ENCODE measurements at regions not wholly inside any gene's neighbourhood (a gene's known extent, or its start where the extent isn't known, plus 50 kb on each side); places are given as distances from the start of the nearest gene placed in this dataset.
"Not testable (repeated sequence)": the region's sequence is repeated elsewhere in the genome, so short reads cannot be mapped to it uniquely, and the experiment has no call there.

DNA sequence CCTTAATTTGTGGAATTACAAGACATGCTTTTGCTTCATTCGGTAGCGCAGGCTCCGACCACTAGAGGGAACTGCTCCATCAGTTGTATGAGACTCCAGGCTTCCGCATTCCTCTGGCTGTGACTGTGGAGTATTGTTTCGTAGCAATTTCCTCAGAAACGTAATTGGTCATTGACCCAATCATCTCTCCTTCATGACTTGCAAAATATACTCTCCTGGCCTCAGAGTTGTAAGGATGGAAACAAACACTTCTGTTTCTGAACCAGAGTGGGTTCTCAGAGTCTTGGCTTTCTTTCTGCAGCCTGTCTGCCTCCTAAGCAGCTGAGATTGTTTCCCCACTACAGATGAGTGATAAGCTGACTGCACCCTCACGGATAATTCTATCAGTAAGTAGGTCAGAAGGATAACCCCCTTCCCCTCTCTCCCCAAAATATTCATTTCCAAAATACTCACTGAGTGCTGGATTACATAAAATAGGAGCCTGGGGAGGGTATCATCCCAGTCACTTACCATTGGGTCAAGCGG is 146.8 kb upstream of the ZC3H12C start:
- peak; percentile 95 for DNase-seq

DNA sequence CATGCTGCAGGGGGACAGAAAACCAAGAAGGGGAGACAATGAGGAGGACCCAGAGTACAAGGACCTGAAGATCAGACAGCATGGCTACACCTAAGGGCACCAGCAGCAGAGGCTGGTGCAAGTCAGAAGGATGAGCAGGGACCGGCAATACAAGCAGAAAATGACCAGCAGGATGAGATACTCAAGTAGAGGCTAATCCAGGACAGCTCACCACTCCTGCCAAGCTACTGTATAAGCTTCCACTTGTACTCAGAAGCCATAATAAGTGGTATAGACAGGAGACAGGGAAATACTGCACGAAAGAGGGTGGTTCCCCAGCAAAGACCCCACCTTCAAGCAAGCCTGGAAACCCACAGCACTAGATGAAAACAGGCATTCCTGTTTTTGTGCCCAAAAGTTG is 138.7 kb upstream of the ZC3H12C start:
- no peak for DNase-seq

DNA sequence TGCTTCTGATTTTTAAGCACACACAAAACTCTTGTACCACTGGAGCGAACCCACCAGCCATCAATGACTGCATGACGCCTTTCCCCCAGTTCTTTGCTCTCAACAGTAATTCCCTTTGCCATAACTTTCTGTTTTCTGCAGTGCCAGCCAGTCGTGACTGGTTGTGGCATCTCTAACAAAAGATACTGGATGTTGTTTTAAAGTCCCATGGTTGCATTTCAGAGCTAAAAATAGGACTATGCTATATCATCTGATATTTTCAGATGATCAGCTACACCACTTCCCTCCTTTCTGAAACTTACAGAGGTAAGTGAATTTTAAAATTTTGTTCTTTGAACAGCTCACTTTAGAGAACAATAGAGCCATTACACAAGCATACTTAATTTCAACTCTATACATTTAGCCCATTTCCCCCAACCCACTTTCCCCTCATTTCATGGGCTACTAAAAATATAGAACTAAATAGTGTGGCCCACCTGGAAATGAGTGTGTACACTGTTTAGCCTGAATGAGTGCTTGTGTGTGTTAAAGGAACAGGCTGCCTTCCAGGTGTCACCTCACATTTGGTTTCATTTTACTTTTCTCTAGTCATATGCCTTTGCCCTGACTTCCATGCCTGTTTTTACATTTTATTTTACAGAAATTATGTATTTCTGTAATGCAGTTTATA is 136.9 kb upstream of the ZC3H12C start:
- no peak for DNase-seq

DNA sequence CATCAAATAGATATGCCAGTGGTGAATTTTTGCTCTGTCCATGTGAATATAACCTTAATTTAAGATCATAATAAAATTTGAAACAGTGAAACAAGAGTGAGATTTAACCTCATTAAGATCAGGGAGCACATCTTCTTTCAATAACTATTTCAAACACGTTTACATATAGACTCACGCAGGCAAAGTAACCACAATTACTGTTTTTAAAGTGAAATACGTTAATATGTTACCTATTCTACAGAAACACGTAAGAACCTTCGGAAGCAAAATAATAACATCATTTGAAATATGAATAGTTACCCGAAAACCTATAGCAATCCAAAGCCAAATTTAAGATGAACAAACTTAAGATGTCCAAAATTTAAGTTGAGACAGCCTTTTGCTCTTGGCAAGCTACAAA is 136.2 kb upstream of the ZC3H12C start:
- DNase-seq: no peak

DNA sequence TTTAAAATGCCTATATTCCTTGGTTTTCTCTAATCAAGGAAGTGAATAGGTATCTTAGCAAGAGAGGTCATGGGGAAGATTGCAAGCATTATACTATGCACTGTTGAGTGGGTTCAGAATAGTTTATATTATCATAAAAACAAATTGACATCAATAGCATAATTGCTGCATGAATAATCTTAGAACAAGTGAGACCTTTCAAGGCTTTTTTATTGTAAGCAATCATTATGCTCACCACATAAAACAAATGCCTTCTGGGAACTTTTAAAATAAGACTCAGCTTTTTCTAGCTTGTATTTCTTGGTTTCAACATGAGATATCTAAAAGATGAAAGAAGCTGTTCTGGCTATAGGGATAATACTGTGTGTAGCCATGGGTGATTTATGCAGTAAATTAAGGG is 135.6 kb upstream of the ZC3H12C start:
- DNase-seq: no peak

DNA sequence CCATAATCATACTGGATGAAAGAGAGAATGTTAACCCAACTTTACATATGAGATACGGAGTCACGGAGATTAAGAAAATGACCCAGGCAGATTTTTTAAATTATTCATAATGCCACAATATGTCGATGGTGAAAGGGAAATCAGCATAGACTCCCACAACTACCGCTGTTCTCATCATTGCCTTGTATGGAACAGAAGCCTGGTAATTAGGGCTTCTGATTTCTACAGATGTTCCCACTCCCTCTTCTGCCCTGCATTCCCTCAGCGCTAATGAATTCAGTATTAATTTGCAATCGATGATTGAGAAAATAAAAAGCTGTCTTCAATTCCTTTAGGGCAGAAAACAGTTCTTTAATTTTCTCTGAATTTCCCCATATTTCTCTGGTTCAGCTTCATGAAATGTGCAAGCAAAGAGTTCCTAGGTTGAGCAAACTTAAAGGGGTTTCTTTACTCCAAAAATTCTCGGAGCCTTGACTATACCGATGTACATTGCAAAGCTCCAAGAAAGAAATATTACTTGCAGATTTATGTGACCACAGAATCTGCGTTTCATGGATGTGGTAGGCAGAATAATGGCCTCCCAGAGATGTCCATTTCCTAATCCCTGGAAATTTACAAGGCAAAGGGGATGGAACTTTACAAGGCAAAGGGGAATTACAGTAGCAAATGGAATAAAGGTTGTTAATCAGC is 134.9 kb upstream of the ZC3H12C start:
- no peak for DNase-seq

DNA sequence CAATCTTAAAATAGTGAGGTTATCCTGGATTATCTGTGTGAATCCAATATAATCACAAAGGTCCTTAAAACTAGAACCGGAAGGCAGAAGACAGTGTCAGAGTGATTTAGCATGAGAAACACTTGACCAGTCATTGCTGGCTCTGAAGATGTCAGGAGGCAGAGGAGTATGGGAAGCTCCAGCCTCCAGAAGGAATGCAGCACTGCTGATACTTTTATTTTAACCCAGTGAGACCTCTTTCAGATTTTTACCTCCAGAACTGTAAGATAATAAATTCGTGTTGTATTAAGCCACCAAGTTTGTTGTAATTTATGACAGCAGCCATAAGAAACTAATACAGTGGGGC is 134.4 kb upstream of the ZC3H12C start:
- no peak for DNase-seq

DNA sequence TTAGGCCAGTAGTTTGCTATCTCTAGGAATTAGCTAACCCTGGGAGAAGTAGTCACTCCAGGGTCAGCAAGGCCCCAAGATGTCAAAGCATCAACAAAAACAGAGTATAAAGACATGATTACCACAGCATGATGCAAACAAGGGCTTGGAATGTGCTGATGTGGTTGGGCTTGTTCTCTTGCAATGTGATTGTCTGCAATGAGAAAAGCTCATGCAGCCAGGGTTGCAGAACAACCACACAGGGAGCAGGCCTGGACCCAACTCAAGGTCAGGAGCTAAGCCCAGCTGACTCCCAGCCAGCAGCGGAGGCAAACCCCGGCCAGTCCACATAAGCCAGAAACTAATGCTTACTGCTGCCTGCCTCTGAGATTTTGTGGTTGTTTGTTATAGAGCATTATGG is 132.4 kb upstream of the ZC3H12C start:
- DNase-seq: no peak

DNA sequence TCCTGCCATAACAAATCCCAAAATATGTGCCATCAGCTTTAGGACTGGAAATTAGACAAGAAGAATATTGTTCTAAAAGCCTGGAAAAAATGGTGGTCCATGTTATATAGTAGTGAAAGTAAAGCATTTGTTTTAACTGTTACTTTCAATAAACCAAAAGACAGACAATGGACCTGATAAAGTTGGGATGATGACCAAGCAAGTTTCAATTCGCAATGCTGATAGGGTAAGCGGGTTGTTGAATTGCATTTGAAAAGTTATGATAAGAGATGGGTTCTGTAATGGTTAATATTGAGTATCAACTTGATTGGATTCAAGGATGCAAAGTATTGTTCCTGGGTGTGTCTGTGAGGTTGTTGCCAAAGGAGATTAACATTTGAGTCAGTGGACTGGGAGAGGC is 131.9 kb upstream of the ZC3H12C start:
- no peak for DNase-seq

DNA sequence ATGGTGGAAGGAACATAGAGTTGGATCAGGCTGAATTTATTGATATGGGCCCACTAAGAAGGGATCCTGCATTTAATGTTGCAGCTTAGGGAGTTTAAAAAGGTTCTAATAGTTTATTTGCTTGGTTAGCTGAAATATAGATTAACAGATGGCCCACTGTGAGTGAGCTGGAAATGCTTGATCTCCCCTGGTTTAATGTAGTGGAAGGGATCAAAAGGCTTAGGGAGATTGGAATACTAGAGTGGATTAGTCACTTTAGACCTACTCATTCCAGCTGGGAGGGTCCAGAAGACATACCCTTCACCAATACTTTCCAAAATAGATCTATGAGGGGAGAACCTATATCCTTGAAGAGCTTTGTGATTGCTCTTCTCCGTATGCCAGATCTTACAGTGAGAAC is 130.1 kb upstream of the ZC3H12C start:
- no peak for DNase-seq

DNA sequence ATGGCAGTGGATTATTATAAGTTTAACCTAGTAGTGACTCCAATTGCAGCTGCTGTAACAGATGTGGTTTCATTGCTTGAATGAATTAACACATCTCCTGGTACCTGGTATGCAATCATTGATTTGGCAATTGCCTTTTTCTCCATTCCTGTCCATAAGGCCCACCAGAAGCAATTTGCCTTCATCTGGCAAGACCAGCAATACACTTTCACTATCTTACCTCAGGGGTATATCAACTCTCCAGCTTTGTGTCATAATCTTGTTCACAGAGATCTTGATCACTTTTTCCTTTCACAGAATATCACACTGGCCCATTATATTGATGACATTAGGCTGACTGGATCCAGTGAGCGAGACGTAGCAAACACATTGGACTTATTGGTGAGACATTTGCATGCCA is 128.7 kb upstream of the ZC3H12C start:
- no peak for DNase-seq

DNA sequence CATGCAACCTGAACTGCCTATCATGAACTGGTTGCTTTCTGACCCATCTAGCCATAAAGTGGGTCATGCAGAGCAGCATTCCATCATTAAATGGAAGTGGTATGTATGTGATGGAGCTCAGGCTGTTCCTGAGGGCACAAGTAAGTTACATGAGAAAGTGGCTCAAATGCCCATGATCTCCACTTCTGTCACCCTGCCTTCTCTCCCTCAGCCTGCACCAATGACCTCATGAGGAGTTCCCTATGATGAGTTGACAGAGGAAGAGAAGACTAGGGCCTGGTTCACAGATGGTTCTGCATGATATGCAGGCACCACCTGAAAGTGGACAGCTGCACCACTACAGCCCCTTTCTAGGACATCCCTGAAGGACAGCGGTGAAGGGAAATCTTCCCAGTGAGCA is 127.7 kb upstream of the ZC3H12C start:
- DNase-seq: not testable (repeated sequence)

DNA sequence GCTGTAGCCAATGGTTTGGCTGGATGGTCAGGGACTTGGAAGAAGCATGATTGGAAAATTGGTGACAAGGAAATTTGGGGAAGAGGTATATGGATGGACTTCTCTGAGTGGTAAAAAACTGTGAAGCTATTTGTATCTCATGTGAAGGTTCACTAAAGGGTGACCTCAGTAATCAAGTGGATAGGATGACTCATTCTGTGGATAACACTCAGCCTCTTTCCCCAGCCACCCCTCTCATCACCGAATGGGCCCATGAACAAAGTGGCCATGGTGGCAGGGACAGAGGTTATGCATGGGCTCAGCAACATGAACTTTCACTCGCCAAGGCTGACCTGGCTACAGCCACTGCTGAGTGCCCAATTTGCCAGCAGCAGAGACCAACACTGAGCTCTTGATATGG is 127.3 kb upstream of the ZC3H12C start:
- DNase-seq: peak; percentile 63

DNA sequence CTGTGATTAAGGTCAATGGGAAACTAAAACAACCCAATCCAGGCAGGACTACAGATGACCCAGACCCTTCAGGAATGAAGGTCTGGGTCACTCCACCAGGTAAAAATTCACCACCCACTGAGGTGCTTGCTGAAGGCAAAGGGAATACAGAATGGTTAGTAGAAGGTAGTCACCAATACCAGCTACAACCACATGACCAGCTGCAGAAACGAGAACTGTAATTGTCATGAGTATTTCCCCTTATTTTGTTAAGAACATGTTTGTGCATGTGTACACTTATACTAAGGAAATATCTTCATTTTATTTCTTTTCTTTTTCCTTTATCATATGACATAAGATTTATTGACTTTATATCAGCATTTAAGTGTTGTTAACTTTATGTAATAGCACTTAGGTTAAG is 126.1 kb upstream of the ZC3H12C start:
- DNase-seq: peak; percentile 50

DNA sequence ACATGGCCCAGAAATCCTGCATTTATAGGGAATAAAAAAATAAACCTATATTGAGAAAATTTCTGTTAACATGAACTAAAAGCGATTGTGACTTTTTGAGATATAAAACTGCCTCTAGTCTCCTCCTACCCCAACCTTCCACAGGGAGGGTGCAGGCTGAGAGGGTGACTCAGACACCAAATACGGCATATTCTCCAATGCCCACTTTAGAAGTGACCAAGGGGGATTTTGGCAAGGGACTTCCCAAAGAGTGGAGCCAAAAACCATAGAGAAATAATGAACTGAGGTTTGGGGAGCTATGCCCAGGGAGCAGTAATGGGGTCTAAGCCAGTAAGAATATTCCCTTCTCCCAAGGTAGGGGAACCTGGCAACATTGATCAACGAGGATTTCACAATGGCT is 124.9 kb upstream of the ZC3H12C start:
- DNase-seq: peak; percentile 33

DNA sequence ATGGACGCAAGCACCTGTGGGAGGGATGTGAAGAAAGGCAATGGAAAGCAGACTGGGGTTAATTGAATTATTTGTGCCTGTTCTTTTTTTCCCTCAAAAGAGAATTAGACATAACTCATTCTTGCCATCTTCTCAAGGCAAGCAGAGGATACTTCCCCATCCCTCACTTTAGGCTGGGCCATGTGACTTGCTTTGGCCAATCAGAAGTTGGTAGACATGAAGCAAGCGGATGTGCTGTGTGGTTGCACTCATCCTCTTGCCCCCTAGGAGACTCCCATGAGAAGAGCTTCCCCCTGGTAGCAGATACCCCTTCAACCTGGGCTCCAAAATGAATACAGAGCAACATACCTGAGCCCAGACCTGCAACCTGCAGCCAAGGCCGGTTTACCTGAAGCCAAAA is 124.4 kb upstream of the ZC3H12C start:
- DNase-seq: no peak

DNA sequence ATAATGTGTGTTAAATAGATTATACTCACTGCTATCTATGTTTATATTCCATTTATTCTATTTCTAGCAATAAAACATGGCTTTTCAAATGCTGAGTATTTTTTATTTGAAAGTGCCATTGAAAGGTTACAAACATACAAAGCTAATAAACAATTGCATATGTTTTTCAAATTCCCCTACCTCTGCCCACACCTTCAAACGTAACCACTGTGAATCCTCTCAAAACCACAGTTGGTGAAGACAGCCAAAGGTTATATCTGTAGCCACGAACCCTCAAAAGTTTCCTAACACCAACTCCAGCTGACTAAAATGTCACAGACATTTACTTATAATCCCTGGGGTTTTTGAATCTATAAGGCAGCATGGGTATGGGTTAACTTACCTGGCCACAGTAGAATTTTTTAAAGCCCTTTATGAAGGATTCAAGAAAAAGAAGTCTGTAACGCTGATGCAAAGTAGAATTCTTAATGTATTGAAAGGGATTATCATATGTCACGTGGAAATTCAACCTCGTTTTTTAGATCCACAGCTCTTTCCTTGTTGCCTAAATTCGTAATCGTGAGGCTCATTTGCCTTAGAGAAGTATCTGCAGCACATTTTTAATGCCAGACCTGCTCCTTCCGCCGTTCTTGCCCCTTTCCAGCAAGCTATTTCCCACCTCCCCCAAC is 122.5 kb upstream of the ZC3H12C start:
- no peak for DNase-seq

DNA sequence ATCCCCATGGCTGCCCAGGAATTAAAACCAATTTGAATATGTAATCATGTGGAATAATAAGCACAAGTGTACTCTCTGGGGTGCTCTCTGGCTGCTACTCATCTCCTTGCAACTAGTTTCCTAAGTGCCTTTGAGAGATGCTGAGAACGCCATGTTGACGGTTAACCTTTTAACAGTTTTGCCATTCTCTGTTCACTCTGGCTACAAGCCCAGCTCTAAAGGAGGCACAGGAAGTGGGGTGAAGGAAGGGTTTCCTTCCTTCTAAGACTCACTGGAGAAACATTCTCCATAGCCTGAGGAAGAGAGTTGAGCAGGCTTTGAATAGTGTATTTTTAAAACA is 122.0 kb upstream of the ZC3H12C start:
- no peak for DNase-seq

DNA sequence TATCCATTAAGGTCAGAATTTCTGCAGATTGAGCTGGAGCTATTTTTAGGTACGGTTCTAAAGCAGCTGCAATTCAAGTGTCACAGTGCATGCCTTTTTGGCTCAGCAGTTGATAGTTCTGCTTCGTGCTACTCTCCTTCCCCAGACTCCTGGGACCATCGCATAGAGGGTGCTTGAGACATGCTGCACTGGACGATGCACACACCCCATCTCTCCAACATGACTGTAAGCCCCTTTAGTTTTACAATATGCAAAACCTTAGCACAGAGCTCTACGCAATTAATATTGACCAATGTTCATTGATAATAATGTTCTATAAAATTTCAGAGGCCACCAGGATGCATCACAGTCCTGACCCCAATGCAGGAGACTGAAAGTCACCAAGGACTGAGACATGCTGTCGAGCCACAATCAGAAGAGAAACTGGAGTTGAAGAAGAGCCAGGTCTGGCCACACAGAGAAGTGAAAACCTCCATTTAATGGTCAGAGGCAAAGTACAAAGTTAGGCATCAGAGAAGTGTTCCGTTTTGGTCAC is 120.9 kb upstream of the ZC3H12C start:
- DNase-seq: peak; percentile 50

DNA sequence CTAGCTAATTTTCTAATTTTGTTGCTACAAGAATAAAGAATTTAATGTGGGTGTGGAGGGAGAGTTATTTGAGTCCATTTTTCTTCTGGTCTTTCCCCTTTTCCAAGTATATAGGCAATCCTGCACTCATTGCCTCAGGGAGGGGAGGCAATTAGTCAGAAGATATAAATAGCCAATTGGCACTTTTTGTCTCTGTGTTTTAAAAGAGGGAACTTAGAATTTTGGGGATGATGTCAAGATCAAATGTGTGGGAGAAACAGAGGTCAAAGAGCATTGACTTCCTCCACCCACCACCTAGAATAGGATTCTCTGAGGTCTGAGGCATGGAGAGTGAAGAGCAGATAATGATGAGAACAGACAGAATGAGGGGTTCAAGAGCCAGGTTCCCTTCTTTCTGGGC is 120.3 kb upstream of the ZC3H12C start:
- peak; percentile 91 for DNase-seq

DNA sequence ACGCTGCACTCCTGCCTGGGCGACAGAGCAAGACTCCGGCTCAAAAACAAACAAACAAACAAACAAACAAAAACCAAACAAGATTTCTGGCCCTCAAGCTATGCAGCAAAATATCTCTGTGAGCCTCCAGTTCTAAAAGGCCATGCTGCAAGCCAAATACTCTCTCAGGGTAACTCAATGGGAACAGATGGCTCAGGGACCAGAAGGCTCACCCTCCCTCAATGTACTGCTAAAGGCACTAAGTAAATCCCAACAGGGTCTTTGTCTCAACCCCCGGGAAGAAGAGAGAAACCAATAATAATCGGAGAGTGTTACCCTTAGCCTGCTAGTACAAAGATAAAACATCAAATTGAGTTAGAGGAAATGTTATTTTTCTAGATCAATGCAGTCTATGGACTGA is 119.7 kb upstream of the ZC3H12C start:
- DNase-seq: no peak

DNA sequence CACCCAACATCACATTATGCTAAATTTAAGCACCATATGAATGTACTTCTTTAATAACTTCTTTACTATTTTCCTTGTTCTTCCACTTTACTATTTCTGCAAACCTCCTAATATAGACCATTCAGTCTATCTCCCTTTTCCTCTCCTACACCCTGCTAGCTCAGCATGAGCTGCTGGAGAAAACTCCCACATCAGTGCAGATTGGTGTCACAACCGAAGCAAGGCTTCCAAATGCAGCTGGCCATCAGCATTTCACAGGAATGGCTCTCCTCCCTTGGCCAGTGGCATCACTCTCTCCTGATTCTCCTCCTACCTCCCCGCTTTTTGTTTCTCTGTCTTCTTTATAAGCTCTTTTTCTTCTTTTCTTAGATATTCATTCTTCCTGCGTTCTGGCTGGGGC is 118.7 kb upstream of the ZC3H12C start:
- peak; percentile 36 for DNase-seq

DNA sequence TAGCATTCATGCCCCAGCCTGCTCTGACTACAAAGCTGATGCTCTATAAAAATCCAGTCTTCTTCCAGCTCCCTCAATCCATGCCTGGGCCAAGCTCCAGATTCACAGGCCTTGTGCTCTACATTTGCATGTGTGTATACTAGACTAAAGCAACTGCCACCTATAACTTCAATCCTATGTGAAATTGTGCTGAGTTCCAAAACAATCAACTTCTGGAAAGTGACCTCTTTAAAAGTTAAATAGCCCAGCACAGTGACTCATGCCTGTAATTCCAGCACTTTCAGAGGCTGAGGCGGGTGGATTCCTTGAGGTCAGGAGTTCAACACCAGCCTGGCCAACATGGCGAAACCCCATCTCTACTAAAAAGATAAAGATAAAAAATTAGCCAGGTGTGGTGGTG is 114.3 kb upstream of the ZC3H12C start:
- DNase-seq: no peak

DNA sequence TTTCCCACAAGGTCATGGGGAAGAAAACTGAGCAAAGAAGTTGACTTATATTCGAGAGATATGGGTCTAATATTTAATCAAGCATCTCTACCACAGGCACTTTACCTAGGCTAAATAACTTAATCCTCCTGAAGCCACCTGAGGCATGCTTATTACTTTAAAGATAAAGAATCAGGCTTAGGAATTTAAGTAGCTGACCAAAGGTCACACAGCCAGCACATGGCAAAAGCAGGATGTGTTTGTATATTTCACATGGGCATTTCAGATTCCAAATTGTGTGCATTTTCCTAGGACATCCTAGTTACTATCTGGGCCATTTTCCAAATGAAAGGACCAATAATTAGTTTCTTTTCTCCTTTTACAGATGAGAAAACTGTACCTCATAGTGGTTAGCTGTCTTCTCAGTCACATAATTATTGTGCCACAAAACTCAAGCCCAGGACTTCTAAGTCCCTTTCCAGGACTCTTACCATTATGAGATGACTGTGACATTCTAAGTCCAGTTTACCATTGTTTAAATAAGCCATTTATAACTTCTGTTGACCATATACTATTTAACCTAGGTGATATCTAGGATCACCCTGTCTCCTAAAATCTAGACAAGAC is 112.1 kb upstream of the ZC3H12C start:
- DNase-seq: no peak

Measured in inflammatory macrophage treated with lipopolysaccharide for 4 hours (primary cell).